ENCODE measurements at regions not wholly inside any gene's neighbourhood (a gene's known extent, or its start where the extent isn't known, plus 50 kb on each side); places are given as distances from the start of the nearest gene placed in this dataset.
"Not testable (repeated sequence)": the region's sequence is repeated elsewhere in the genome, so short reads cannot be mapped to it uniquely, and the experiment has no call there.

- no peaks in the 10 kb centered on the region for H3K36me3 ChIP-seq (ENCODE audit: control insufficient read depth, insufficient read depth, low read length)
- H3K27ac ChIP-seq (ENCODE audit: low read length), result no peak overlapping the region
- no peak overlapping the region for H3K4me3 ChIP-seq (ENCODE audit: low read length)
- no peaks in the 10 kb centered on the region for H3K4me1 ChIP-seq (ENCODE audit: control insufficient read depth, insufficient read depth, low read length)
- no peak for DNase-seq
- no peaks in the 10 kb centered on the region for H3K27me3 ChIP-seq (ENCODE audit: control insufficient read depth, insufficient read depth, low read length)
- peaks cover 2% of the 10 kb centered on the region for H3K9me3 ChIP-seq (ENCODE audit: control insufficient read depth, low read depth, low read length)
- no CpG with 5 or more reads among the region's 6 CpGs for WGBS (ENCODE audit: insufficient coverage, low lambda C conversion rate)
Measured at GRCh38 chr19:14328406-14328805, 52.8 kb upstream of the ADGRE5 start.

GRCh38 chr19:14327061-14327460 is 54.2 kb upstream of the ADGRE5 start:
- 60% methylated on average over 1 of the region's 8 CpGs for WGBS (ENCODE audit: insufficient coverage, low lambda C conversion rate)
- H3K27me3 ChIP-seq (ENCODE audit: control insufficient read depth, insufficient read depth, low read length); H3K27ac ChIP-seq (ENCODE audit: low read length); H3K4me3 ChIP-seq (ENCODE audit: low read length); H3K4me1 ChIP-seq (ENCODE audit: control insufficient read depth, insufficient read depth, low read length); DNase-seq; H3K9me3 ChIP-seq (ENCODE audit: control insufficient read depth, low read depth, low read length); H3K36me3 ChIP-seq (ENCODE audit: control insufficient read depth, insufficient read depth, low read length): not testable (repeated sequence)

GRCh38 chr19:14325863-14326262 is 55.4 kb upstream of the ADGRE5 start:
- Histone ChIP-seq H3K4me3 (ENCODE audit: low read length) (no peak overlapping the region), H3K4me1 (ENCODE audit: control insufficient read depth, insufficient read depth, low read length) (no peaks in the 10 kb centered on the region), H3K9me3 (ENCODE audit: control insufficient read depth, low read depth, low read length) (peaks cover 2% of the 10 kb centered on the region), H3K27ac (ENCODE audit: low read length) (no peak overlapping the region), H3K36me3 (ENCODE audit: control insufficient read depth, insufficient read depth, low read length) (no peaks in the 10 kb centered on the region), H3K27me3 (ENCODE audit: control insufficient read depth, insufficient read depth, low read length) (no peaks in the 10 kb centered on the region)
- no peak for DNase-seq
- WGBS (ENCODE audit: insufficient coverage, low lambda C conversion rate), result no CpG with 5 or more reads among the region's 1 CpG

- Histone ChIP-seq H3K4me1 (ENCODE audit: control insufficient read depth, insufficient read depth, low read length) (no peaks in the 10 kb centered on the region), H3K36me3 (ENCODE audit: control insufficient read depth, insufficient read depth, low read length) (no peaks in the 10 kb centered on the region), H3K4me3 (ENCODE audit: low read length) (no peak overlapping the region), H3K9me3 (ENCODE audit: control insufficient read depth, low read depth, low read length) (peaks cover 2% of the 10 kb centered on the region), H3K27me3 (ENCODE audit: control insufficient read depth, insufficient read depth, low read length) (no peaks in the 10 kb centered on the region), H3K27ac (ENCODE audit: low read length) (no peak overlapping the region)
- DNase-seq, result no peak
- WGBS (ENCODE audit: insufficient coverage, low lambda C conversion rate), result no CpG with 5 or more reads among the region's 3 CpGs
Measured at GRCh38 chr19:14325134-14325533, 56.1 kb upstream of the ADGRE5 start.

- no peaks in the 10 kb centered on the region for H3K36me3 ChIP-seq (ENCODE audit: control insufficient read depth, insufficient read depth, low read length)
- H3K4me1 ChIP-seq (ENCODE audit: control insufficient read depth, insufficient read depth, low read length), result no peaks in the 10 kb centered on the region
- DNase-seq, result no peak
- H3K4me3 ChIP-seq (ENCODE audit: low read length), result no peak overlapping the region
- H3K27ac ChIP-seq (ENCODE audit: low read length), result no peak overlapping the region
- no peaks in the 10 kb centered on the region for H3K27me3 ChIP-seq (ENCODE audit: control insufficient read depth, insufficient read depth, low read length)
- no peaks in the 10 kb centered on the region for H3K9me3 ChIP-seq (ENCODE audit: control insufficient read depth, low read depth, low read length)
- no CpG with 5 or more reads among the region's 7 CpGs for WGBS (ENCODE audit: insufficient coverage, low lambda C conversion rate)
Measured at GRCh38 chr19:14322889-14323463, 58.3 kb upstream of the ADGRE5 start.

- no peak for DNase-seq
- 100% methylated on average over 1 of the region's 3 CpGs for WGBS (ENCODE audit: insufficient coverage, low lambda C conversion rate)
- no peaks in the 10 kb centered on the region for H3K9me3 ChIP-seq (ENCODE audit: control insufficient read depth, low read depth, low read length)
- H3K4me1 ChIP-seq (ENCODE audit: control insufficient read depth, insufficient read depth, low read length), result no peaks in the 10 kb centered on the region
- no peak overlapping the region for H3K4me3 ChIP-seq (ENCODE audit: low read length)
- H3K27me3 ChIP-seq (ENCODE audit: control insufficient read depth, insufficient read depth, low read length), result no peaks in the 10 kb centered on the region
- H3K36me3 ChIP-seq (ENCODE audit: control insufficient read depth, insufficient read depth, low read length), result no peaks in the 10 kb centered on the region
- no peak overlapping the region for H3K27ac ChIP-seq (ENCODE audit: low read length)
Measured at GRCh38 chr19:14320253-14320652, 61.0 kb upstream of the ADGRE5 start.

GRCh38 chr19:14319720-14320119 is 61.5 kb upstream of the ADGRE5 start:
- not testable (repeated sequence) for H3K4me1 ChIP-seq (ENCODE audit: control insufficient read depth, insufficient read depth, low read length); DNase-seq; H3K27me3 ChIP-seq (ENCODE audit: control insufficient read depth, insufficient read depth, low read length); H3K36me3 ChIP-seq (ENCODE audit: control insufficient read depth, insufficient read depth, low read length); H3K9me3 ChIP-seq (ENCODE audit: control insufficient read depth, low read depth, low read length); H3K4me3 ChIP-seq (ENCODE audit: low read length); H3K27ac ChIP-seq (ENCODE audit: low read length)
- WGBS (ENCODE audit: insufficient coverage, low lambda C conversion rate), result no CpG with 5 or more reads among the region's 6 CpGs

- Histone ChIP-seq H3K4me1 (ENCODE audit: control insufficient read depth, insufficient read depth, low read length) (no peaks in the 10 kb centered on the region), H3K9me3 (ENCODE audit: control insufficient read depth, low read depth, low read length) (no peaks in the 10 kb centered on the region), H3K27ac (ENCODE audit: low read length) (no peak overlapping the region), H3K36me3 (ENCODE audit: control insufficient read depth, insufficient read depth, low read length) (no peaks in the 10 kb centered on the region), H3K27me3 (ENCODE audit: control insufficient read depth, insufficient read depth, low read length) (no peaks in the 10 kb centered on the region), H3K4me3 (ENCODE audit: low read length) (no peak overlapping the region)
- no peak for DNase-seq
- no CpG with 5 or more reads among the region's 12 CpGs for WGBS (ENCODE audit: insufficient coverage, low lambda C conversion rate)
Measured at GRCh38 chr19:14318873-14319272, 62.4 kb upstream of the ADGRE5 start.

GRCh38 chr19:14317157-14317556 is 64.1 kb upstream of the ADGRE5 start:
- Histone ChIP-seq H3K36me3 (ENCODE audit: control insufficient read depth, insufficient read depth, low read length) (no peaks in the 10 kb centered on the region), H3K9me3 (ENCODE audit: control insufficient read depth, low read depth, low read length) (no peaks in the 10 kb centered on the region), H3K27me3 (ENCODE audit: control insufficient read depth, insufficient read depth, low read length) (no peaks in the 10 kb centered on the region), H3K4me1 (ENCODE audit: control insufficient read depth, insufficient read depth, low read length) (no peaks in the 10 kb centered on the region), H3K4me3 (ENCODE audit: low read length) (no peak overlapping the region), H3K27ac (ENCODE audit: low read length) (no peak overlapping the region)
- DNase-seq, result no peak
- WGBS (ENCODE audit: insufficient coverage, low lambda C conversion rate), result 93% methylated on average over 3 of the region's 21 CpGs

GRCh38 chr19:14315433-14315832 is 65.8 kb upstream of the ADGRE5 start:
- no peak overlapping the region for H3K27ac ChIP-seq (ENCODE audit: low read length)
- DNase-seq, result no peak
- H3K27me3 ChIP-seq (ENCODE audit: control insufficient read depth, insufficient read depth, low read length), result no peaks in the 10 kb centered on the region
- no peaks in the 10 kb centered on the region for H3K4me1 ChIP-seq (ENCODE audit: control insufficient read depth, insufficient read depth, low read length)
- H3K4me3 ChIP-seq (ENCODE audit: low read length), result no peak overlapping the region
- no CpG with 5 or more reads among the region's 10 CpGs for WGBS (ENCODE audit: insufficient coverage, low lambda C conversion rate)
- H3K36me3 ChIP-seq (ENCODE audit: control insufficient read depth, insufficient read depth, low read length), result no peaks in the 10 kb centered on the region
- no peaks in the 10 kb centered on the region for H3K9me3 ChIP-seq (ENCODE audit: control insufficient read depth, low read depth, low read length)

- Histone ChIP-seq H3K4me3 (ENCODE audit: low read length) (no peak overlapping the region), H3K9me3 (ENCODE audit: control insufficient read depth, low read depth, low read length) (no peaks in the 10 kb centered on the region), H3K4me1 (ENCODE audit: control insufficient read depth, insufficient read depth, low read length) (no peaks in the 10 kb centered on the region), H3K36me3 (ENCODE audit: control insufficient read depth, insufficient read depth, low read length) (no peaks in the 10 kb centered on the region), H3K27ac (ENCODE audit: low read length) (no peak overlapping the region), H3K27me3 (ENCODE audit: control insufficient read depth, insufficient read depth, low read length) (no peaks in the 10 kb centered on the region)
- DNase-seq, result no peak
- WGBS (ENCODE audit: insufficient coverage, low lambda C conversion rate), result no CpG with 5 or more reads among the region's 5 CpGs
Measured at GRCh38 chr19:14310055-14310454, 71.2 kb upstream of the ADGRE5 start.
